Activated T-cell treated with anti-CD3 and anti-CD28 coated beads, Interleukin-2, amount 50 U/mL, for 4 hours (primary cell): ENCODE measurements at regions not wholly inside any gene's neighbourhood (a gene's known extent, or its start where the extent isn't known, plus 50 kb on each side); places are given as distances from the start of the nearest gene placed in this dataset.

Experiments
- ATAC-seq, 2 donors: fragments of 200-7000 bp; cut with Tn5 transposase; one replicate each; pipeline ENCODE4 v1.10.0; 2021
- DNase-seq: peaks from one replicate; pipeline ENCODE4 v3.0.0-alpha.2; 2020
- H3K27me3 Mint-ChIP-seq: one replicate; pipeline ENCODE4 v1.8.0; 2021; ENCODE audit warnings: low read depth, mixed read lengths
- H3K36me3 Mint-ChIP-seq: one replicate; pipeline ENCODE4 v1.8.0; 2022; ENCODE audit warnings: mixed read lengths; ENCODE audit not compliant: insufficient read depth
- H3K4me1 Mint-ChIP-seq: one replicate; pipeline ENCODE4 v1.8.0; 2021; ENCODE audit warnings: low read depth, mixed read lengths
- H3K4me3 Mint-ChIP-seq: one replicate; pipeline ENCODE4 v1.8.0; 2021; ENCODE audit warnings: mild to moderate bottlenecking, moderate library complexity, mixed read lengths
- H3K9me3 Mint-ChIP-seq: one replicate; pipeline ENCODE4 v1.8.0; 2021; ENCODE audit warnings: mixed read lengths

DNA sequence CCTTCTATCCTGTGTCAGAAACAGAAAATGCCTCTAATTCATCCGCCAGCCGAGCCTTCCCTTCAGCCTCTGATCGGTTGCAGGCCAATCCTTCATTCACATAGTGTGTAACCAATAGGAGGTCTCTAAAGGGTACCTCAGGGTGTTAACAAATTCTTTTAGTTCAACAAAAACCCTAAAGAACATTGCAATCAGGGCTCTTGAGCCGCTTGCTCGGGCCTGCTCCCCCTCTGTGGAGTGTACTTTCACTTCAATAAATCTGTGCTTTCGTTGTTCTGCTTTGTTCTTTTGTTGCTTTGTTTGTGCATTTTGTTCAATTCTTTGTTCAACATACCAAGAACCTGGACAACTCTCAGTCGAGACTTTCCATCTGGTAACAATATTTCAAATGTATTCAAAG lies 366.5 kb downstream of the KCTD12 start:
- ATAC-seq (no peak), DNase-seq (no peak)
- Mint-ChIP-seq H3K4me1 (no peaks in the 10 kb centered on the region), H3K4me3 (no peak overlapping the region), H3K27me3 (peaks cover 7% of the 10 kb centered on the region), H3K36me3 (no peaks in the 10 kb centered on the region), H3K9me3 (no peaks in the 10 kb centered on the region)

DNA sequence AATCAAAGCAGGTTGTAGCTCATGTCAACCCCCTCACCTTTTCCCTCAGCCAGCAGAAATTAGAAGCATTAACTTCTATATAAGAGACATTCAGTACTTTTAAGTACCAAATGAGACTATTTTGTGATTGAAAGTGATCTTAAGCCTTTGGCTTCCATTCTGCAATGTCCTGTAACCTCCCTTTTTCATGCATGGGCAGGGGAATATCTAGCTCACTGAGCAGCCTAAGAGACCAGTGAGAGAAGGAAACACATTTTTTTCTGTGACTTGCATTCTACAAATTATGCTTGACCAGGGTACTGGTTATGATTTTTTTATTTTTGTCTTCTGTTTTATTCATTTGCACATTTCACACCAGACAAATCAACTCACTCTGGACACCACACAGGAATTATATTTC lies 369.6 kb downstream of the KCTD12 start:
- DNase-seq, result no peak
- H3K9me3 Mint-ChIP-seq, result no peaks in the 10 kb centered on the region
- no peaks in the 10 kb centered on the region for H3K36me3 Mint-ChIP-seq
- no peak overlapping the region for H3K4me3 Mint-ChIP-seq
- H3K4me1 Mint-ChIP-seq, result no peaks in the 10 kb centered on the region
- ATAC-seq, result no peak
- H3K27me3 Mint-ChIP-seq, result peaks cover 11% of the 10 kb centered on the region

DNA sequence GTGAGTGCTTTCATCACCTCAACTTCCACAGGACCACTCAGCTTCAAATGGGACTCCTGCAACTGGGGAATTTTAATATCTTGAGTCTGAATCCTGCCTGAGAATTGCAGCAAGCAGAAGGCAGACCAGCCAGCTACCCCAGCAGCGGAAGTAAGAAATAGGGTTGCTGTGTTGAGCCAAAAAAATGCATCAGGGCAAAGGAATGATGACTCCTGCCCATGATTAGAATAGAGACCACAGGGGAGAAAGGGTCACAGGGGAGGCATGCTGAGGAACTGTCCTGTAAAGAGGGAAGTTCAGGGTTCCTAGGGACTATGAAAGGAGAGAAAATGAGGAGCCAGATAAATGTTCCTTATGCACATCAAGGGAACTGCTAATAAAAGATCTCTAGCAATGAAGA lies 370.2 kb downstream of the KCTD12 start:
- Mint-ChIP-seq H3K36me3 (no peaks in the 10 kb centered on the region), H3K4me1 (no peaks in the 10 kb centered on the region), H3K27me3 (peaks cover 11% of the 10 kb centered on the region), H3K9me3 (no peaks in the 10 kb centered on the region), H3K4me3 (no peak overlapping the region)
- no peak for ATAC-seq
- DNase-seq, result no peak

DNA sequence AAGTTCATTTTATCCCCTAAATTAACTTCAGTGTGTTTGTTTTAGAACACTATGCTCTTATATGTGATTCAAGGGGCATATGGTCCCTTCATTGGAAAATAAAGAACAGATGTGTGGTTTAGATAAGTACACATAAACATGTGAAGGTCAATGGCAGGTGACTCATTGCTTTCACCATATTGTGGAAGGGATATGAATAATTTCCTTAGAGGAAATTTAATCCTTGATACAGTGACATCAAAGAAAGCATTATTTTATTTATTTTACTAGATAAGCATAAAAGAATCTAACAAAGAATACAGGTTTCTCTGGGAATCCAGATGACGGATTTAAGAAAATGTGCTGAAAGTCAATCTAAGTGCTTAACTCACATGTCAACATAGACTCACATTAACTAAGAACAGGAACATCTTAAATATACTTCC lies 373.5 kb downstream of the KCTD12 start:
- DNase-seq (no peak), ATAC-seq (no peak)
- H3K4me1 Mint-ChIP-seq, result no peaks in the 10 kb centered on the region
- no peaks in the 10 kb centered on the region for H3K9me3 Mint-ChIP-seq
- H3K4me3 Mint-ChIP-seq, result no peak overlapping the region
- peaks cover 6% of the 10 kb centered on the region for H3K27me3 Mint-ChIP-seq
- H3K36me3 Mint-ChIP-seq, result no peaks in the 10 kb centered on the region

DNA sequence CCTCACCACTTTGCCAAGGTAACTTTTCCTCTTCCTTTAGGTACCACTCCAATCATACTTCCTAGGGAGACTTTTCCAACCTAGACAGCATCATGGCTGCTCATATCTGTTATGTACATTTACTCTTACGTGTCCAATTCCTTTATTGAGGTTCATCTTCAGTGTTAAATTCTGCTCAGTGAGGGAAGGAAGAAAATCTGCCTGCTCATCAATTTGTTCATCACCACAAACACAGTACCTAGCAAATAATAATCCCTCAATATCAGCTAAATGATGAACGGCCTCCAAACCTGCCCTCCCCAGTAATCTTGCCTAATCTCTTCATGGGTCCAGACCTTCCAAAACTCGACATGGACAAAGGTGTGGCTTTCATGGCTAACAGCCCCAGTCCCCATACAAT lies 380.8 kb downstream of the KCTD12 start:
- ATAC-seq (no peak), DNase-seq (no peak)
- Mint-ChIP-seq H3K4me3 (no peak overlapping the region), H3K36me3 (no peaks in the 10 kb centered on the region), H3K4me1 (no peaks in the 10 kb centered on the region), H3K9me3 (no peaks in the 10 kb centered on the region), H3K27me3 (peaks cover 4% of the 10 kb centered on the region)

DNA sequence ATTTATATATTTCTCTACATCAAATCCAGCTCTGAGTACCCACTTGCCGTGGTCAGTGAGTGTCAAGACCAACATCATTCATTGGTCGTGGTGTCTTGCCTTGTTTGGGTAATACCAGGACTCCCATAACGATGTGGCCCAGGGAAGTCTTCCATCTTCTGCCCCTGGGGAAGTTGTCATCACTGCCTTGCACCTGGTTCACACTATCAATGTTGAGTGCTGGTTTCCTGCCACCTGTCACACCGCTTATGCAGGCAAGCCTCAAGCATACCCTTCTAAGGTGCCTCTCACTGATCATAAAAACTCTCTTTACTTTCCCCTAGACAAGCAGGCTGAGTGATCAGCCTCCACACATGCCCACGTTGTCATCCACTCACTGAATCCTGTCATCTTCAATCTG lies 382.4 kb downstream of the KCTD12 start:
- Mint-ChIP-seq H3K27me3 (peaks cover 7% of the 10 kb centered on the region), H3K4me1 (no peaks in the 10 kb centered on the region), H3K9me3 (no peaks in the 10 kb centered on the region), H3K36me3 (no peaks in the 10 kb centered on the region), H3K4me3 (no peak overlapping the region)
- DNase-seq (no peak), ATAC-seq (no peak)

DNA sequence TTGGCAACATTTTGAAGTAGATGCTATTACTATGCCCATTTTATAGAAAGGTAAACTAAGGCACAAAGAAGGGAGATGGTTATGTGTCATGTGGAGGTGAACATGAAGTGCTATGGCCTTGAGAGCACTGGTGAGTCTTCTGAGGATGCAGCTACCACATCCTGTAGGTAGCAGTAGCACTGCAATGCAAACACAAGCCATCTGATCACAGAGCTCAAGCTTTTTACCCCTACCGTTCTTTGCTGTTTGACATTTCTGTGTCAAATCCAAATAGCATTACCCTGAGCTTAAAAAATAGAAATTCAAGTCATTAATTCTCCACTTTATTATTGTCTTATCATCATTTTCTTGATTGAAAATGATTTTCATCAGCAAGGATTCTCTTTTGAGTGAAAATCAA lies 382.9 kb downstream of the KCTD12 start:
- Mint-ChIP-seq H3K36me3 (no peaks in the 10 kb centered on the region), H3K4me3 (no peak overlapping the region), H3K27me3 (peaks cover 7% of the 10 kb centered on the region), H3K9me3 (no peaks in the 10 kb centered on the region), H3K4me1 (no peaks in the 10 kb centered on the region)
- DNase-seq (no peak), ATAC-seq (no peak)

DNA sequence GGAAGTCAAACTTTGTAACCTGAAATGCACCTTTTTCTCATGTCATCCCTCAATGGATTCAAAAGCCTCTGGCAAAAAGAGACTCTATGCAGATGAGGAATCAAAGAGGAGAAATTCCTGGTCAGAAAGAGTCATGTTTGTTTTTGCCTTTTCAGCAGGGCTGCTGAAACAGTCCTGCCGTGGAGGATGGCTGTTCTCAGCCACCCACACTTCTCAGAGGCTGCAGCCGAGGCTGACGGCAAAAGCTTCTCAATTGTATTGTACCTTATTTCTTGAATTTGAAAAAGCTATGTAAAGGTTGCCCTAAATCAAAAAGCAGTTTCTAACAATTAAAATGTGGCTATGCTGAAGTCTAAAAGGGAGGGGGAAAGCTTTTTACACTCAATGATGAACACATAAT lies 385.3 kb downstream of the KCTD12 start:
- no peaks in the 10 kb centered on the region for H3K9me3 Mint-ChIP-seq
- DNase-seq, result no peak
- H3K4me1 Mint-ChIP-seq, result no peaks in the 10 kb centered on the region
- H3K4me3 Mint-ChIP-seq, result no peak overlapping the region
- no peak for ATAC-seq
- H3K36me3 Mint-ChIP-seq, result no peaks in the 10 kb centered on the region
- peaks cover 7% of the 10 kb centered on the region for H3K27me3 Mint-ChIP-seq

DNA sequence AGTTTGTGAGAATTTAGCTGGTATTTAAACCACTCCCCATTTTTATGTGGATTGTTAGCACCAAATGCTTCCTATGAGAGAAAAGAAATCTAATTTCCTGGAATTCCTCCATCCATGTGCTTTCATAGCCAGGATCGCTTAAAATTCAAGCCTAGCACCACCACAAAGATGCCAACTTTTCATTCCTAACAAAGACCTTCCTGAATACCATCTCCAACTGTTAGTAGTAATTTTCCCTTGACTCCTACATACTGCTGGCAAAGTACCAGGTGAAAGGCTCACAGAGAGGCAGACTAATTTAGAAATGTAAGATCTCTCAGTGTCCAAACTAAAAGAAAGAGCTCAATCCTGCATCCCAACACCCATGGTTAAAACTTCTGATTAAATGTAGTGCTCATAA lies 386.3 kb downstream of the KCTD12 start:
- Mint-ChIP-seq H3K27me3 (peaks cover 7% of the 10 kb centered on the region), H3K4me3 (no peak overlapping the region), H3K4me1 (no peaks in the 10 kb centered on the region), H3K36me3 (no peaks in the 10 kb centered on the region), H3K9me3 (no peaks in the 10 kb centered on the region)
- ATAC-seq, result no peak
- DNase-seq, result no peak

DNA sequence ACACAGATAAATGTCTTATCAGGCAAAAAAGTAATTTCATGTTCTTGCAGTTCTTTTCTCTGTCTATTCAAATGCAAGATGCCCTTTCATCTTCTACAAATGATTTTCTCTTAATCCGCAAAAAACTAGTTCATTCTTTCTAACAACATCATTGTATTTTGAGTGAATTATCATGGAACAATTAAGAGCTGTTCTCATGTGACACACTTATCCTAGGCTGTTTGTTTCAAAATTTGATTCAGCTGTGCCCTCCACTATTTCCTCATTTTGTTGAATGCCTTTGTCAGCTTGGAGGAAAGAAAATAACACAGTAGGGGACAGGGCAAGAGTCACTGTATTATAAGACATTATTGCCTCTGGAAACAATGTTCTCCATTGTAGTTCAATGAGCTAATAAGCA lies 396.9 kb downstream of the KCTD12 start:
- no peak for ATAC-seq
- no peak for DNase-seq
- no peaks in the 10 kb centered on the region for H3K4me1 Mint-ChIP-seq
- no peak overlapping the region for H3K4me3 Mint-ChIP-seq
- no peaks in the 10 kb centered on the region for H3K36me3 Mint-ChIP-seq
- H3K9me3 Mint-ChIP-seq, result no peaks in the 10 kb centered on the region
- peaks cover 11% of the 10 kb centered on the region for H3K27me3 Mint-ChIP-seq

DNA sequence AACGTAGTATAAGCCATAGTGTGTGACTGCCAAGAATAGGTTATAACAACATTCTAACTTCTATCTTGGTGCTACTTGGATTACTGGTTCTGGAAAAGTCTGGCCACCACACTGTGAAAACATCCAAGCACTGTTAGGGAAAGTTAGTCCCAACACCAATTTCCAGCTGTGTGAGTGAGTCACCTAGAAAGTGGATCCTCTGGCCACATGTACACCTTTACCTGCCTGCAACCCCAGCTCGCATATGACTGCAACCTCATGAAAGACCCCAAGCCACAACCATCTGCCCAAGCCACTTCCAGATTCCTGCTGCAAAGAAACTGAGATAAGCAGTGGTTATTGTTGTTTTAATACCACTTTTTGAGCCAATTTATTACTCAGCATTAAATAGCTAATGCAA lies 404.5 kb downstream of the KCTD12 start:
- Mint-ChIP-seq H3K4me1 (no peaks in the 10 kb centered on the region), H3K36me3 (no peaks in the 10 kb centered on the region), H3K9me3 (no peaks in the 10 kb centered on the region), H3K27me3 (peaks cover 9% of the 10 kb centered on the region), H3K4me3 (no peak overlapping the region)
- ATAC-seq (no peak), DNase-seq (no peak)

DNA sequence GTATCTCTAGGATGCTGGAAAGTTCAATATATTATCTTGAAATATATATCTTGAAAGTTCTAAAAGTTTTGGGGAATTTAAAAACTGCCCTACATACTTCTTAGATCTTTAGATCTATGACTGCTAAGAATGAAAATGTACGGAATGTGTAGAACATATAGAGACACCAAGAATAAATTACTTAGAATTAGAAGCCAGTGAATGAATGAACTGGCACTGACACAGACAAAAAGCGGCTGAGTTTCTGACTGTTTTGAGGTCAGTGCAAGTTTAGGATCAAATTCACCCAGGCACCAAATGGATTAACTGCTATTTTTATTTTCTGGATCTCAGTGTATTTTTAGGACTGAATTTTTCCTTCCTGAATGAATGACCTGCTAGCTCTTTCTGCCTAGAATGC lies 411.2 kb downstream of the KCTD12 start:
- Mint-ChIP-seq H3K36me3 (no peaks in the 10 kb centered on the region), H3K4me3 (no peak overlapping the region), H3K4me1 (no peaks in the 10 kb centered on the region), H3K27me3 (peaks cover 5% of the 10 kb centered on the region), H3K9me3 (no peaks in the 10 kb centered on the region)
- ATAC-seq (no peak), DNase-seq (no peak)

DNA sequence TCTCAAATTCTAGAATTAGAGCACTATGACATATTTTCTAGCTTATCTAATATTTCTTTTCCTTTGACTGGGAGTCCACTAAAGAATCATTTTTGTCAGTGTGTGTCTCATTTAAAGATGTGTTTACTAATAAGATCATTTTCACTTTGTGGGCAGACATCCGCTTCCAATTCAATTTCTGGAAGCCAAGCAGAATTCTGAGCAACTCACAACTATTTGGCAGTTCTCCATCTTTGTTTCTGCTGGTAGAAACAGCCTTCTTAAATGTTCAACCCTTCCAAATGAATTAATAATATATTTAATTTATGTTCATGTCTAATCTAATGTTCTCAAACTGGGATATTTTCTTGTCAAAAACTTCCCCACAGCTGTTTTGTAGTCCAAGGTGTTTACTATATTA lies 411.8 kb downstream of the KCTD12 start:
- Mint-ChIP-seq H3K27me3 (peaks cover 8% of the 10 kb centered on the region), H3K9me3 (no peaks in the 10 kb centered on the region), H3K36me3 (no peaks in the 10 kb centered on the region), H3K4me1 (no peaks in the 10 kb centered on the region), H3K4me3 (no peak overlapping the region)
- DNase-seq (no peak), ATAC-seq (no peak)

DNA sequence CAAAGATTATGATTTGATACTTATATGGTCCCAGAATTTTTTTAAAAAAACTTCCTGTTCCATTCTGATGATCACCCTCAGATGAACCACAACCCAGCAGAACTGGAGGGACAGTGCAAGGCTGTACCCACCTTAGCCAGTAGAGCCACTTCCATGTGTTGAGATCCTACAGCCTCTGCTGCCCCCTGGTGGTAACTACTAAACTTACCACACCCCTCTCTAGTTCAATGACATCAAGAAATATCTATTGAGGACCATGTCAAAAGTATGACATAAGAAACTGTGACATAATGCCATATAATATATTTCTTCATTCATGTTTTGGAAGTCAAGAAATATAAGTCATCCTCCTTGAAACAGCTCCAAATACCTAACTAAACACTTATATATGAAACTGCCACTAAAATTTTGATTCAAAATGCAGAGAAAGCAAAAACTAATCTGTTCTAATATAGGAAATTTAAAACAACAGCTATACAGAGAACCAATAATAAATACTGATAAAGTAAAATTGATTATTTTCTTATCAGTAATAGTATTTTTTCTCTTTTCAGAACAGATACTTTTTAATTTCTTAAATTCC lies 412.6 kb downstream of the KCTD12 start:
- Mint-ChIP-seq H3K27me3 (peaks cover 6% of the 10 kb centered on the region), H3K4me1 (no peaks in the 10 kb centered on the region), H3K4me3 (no peak overlapping the region), H3K9me3 (no peaks in the 10 kb centered on the region), H3K36me3 (no peaks in the 10 kb centered on the region)
- DNase-seq, result peak; percentile 61
- ATAC-seq, result peak; percentile 89 to 98

DNA sequence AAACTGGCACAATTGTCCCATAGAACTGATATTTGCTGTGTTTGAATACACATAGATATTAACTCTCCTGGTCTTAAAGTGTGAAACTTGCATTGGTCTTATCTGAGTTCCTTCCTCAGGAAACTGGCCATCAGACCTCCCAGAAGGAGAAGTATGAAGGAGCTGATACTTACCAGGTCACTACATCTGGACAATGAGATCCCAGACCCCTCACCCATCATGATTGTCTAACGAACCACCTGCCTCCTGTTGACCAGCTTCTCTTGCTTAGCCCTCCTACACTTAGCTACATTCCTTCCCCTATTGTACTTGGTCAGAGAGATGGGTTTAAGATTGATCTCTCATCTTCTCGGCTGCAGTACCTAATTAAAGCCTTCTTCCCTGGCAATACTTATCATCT lies 413.3 kb downstream of the KCTD12 start:
- H3K36me3 Mint-ChIP-seq, result no peaks in the 10 kb centered on the region

DNA sequence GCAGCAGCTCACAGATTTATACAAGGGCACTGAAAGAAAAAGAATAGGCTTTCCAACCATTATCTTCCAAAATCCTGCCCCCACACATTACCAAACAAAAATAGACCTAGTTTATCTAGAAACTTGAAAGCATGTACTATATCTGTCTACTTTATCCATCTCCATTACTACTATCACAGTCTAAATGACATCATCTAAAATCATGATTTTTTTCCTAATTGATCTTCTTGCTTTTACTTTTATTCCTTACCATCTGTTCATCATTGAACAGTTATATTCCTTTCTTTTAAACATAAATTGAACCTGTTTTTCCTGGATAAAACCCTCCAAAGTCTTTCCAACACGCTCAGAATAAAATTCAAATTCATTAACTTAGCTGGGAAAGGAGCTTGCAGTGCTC lies 414.7 kb downstream of the KCTD12 start:
- H3K4me1 Mint-ChIP-seq, result no peaks in the 10 kb centered on the region
- H3K27me3 Mint-ChIP-seq, result peaks cover 6% of the 10 kb centered on the region
- ATAC-seq, result no peak
- H3K9me3 Mint-ChIP-seq, result no peaks in the 10 kb centered on the region
- H3K36me3 Mint-ChIP-seq, result no peaks in the 10 kb centered on the region
- no peak for DNase-seq
- no peak overlapping the region for H3K4me3 Mint-ChIP-seq

More for the DNA sequence above, 413.3 kb downstream of the KCTD12 start:
- DNase-seq, result no peak
- Mint-ChIP-seq H3K27me3 (peaks cover 6% of the 10 kb centered on the region), H3K4me3 (no peak overlapping the region), H3K4me1 (no peaks in the 10 kb centered on the region), H3K9me3 (no peaks in the 10 kb centered on the region)
- no peak for ATAC-seq
